SK-N-SH (cell line): ENCODE measurements at regions not wholly inside any gene's neighbourhood (a gene's known extent, or its start where the extent isn't known, plus 50 kb on each side); places are given as distances from the start of the nearest gene placed in this dataset.

Source experiments
- CTCF ChIA-PET: fragments of 300-600, 350-600 bp; formaldehyde crosslinking; extraction: SDS; loops from one replicate; lab custom pipeline; 2021; lab: Yijun Ruan, JAX
- POLR2A ChIA-PET: fragments of 350-600 bp; sonication (Branson Sonifier 250); formaldehyde crosslinking; extraction: SDS; loops from one replicate; lab custom pipeline; 2020; ENCODE audit warnings: antibody characterized with exemption, inconsistent platforms; lab: Yijun Ruan, JAX
- DNase-seq: peaks from one replicate; pipeline ENCODE4 v3.0.0; 2012
- H2AFZ ChIP-seq: fragments of 200-600 bp; sonication (generic); 2 replicates; pipeline ENCODE4 v1.8.1; 2016; ENCODE audit warnings: antibody characterized with exemption, mild to moderate bottlenecking, low read depth
- H3F3A ChIP-seq: fragments of 200-600 bp; sonication (generic); replicated peaks from 2 replicates; pipeline ENCODE3; 2016; ENCODE audit warnings: antibody characterized with exemption, mild to moderate bottlenecking; ENCODE audit not compliant: insufficient read depth
- H3K27ac ChIP-seq, 2 experiments: fragments of 200-500 bp in 1 of 2; fragments of 200-600 bp in 1 of 2; sonication (Bioruptor generic) in 1 of 2; sonication (generic), shearing (Covaris generic) in 1 of 2; 2 replicates each; pipeline versions ENCODE4 v1.5.1 to v1.6.1; 2014 to 2016; ENCODE audit warnings: low read depth in 2 of 2, inconsistent platforms in 1 of 2, low read length in 1 of 2, mild to moderate bottlenecking in 1 of 2, mixed read lengths in 1 of 2
- H3K27me3 ChIP-seq: fragments of 200-600 bp; sonication (generic), shearing (Covaris generic); 2 replicates; pipeline ENCODE4 v1.6.1; 2016; ENCODE audit warnings: mixed run types; ENCODE audit not compliant: insufficient read depth
- H3K36me3 ChIP-seq, 2 experiments: fragments of 200-500 bp in 1 of 2; fragments of 200-600 bp in 1 of 2; sonication (Bioruptor generic) in 1 of 2; sonication (generic) in 1 of 2; replicated peaks in 1 of 2; 2 replicates each; pipeline versions ENCODE3 to v1.5.1; 2014 to 2016; ENCODE audit warnings: low read length in 1 of 2, mild to moderate bottlenecking in 1 of 2; ENCODE audit not compliant: insufficient read depth in 2 of 2, control insufficient read depth in 1 of 2
- H3K4me1 ChIP-seq, 2 experiments: fragments of 200-500 bp in 1 of 2; fragments of 200-600 bp in 1 of 2; sonication (Bioruptor generic) in 1 of 2; sonication (generic), shearing (Covaris generic) in 1 of 2; 2 replicates each; pipeline versions ENCODE4 v1.5.1 to v1.6.1; 2014 to 2016; ENCODE audit warnings: low read depth in 1 of 2, low read length in 1 of 2, mixed run types in 1 of 2; ENCODE audit not compliant: insufficient read depth in 2 of 2, control insufficient read depth in 1 of 2
- H3K4me2 ChIP-seq: fragments of 200-600 bp; sonication (generic), shearing (Covaris generic); 2 replicates; pipeline ENCODE4 v1.6.1; 2017; ENCODE audit warnings: mixed run types
- H3K4me3 ChIP-seq, 2 experiments: fragments of 200-500 bp in 1 of 2; fragments of 200-600 bp in 1 of 2; sonication (Bioruptor generic) in 1 of 2; sonication (generic), shearing (Covaris generic) in 1 of 2; 2 replicates each; pipeline versions ENCODE4 v1.5.1 to v1.8.1; 2014 to 2016; ENCODE audit warnings: low read depth in 2 of 2, inconsistent platforms in 1 of 2, low read length in 1 of 2, mild to moderate bottlenecking in 1 of 2, mixed read lengths in 1 of 2, moderate library complexity in 1 of 2
- H3K79me2 ChIP-seq: fragments of 200-600 bp; sonication (generic); 2 replicates; pipeline ENCODE4 v1.8.1; 2017; ENCODE audit warnings: mild to moderate bottlenecking; ENCODE audit not compliant: insufficient read depth
- H3K9ac ChIP-seq: fragments of 200-600 bp; sonication (generic); 2 replicates; pipeline ENCODE4 v1.6.1; 2017; ENCODE audit warnings: mixed run types
- H3K9me2 ChIP-seq: fragments of 200-600 bp; sonication (generic); 2 replicates; pipeline ENCODE4 v1.6.1; 2017; ENCODE audit warnings: mixed run types
- H3K9me3 ChIP-seq: fragments of 200-600 bp; sonication (generic); 2 replicates; pipeline ENCODE4 v1.6.1; 2017; ENCODE audit warnings: mixed run types, mild to moderate bottlenecking, moderate library complexity
- H4K20me1 ChIP-seq: fragments of 200-600 bp; sonication (generic); 2 replicates; pipeline ENCODE4 v1.6.1; 2017; ENCODE audit warnings: mild to moderate bottlenecking, mixed run types; ENCODE audit not compliant: insufficient read depth
- FOSL2 ChIP-seq: IDR thresholded peaks from 2 replicates; pipeline ENCODE4 v1.4.0; 2012; ENCODE audit warnings: low read depth, mild to moderate bottlenecking, moderate library complexity, borderline replicate concordance
- FOXJ3 ChIP-seq: sonication (generic); formaldehyde crosslinking; IDR thresholded peaks from 2 replicates; pipeline ENCODE4 v1.5.1; 2020; ENCODE audit warnings: mild to moderate bottlenecking, missing genetic modification reagents
- FOXM1 ChIP-seq: IDR thresholded peaks from 2 replicates; pipeline ENCODE4 v1.4.0; 2012; ENCODE audit warnings: low read depth, mild to moderate bottlenecking
- GATA2 ChIP-seq: sonication (generic); formaldehyde crosslinking; IDR thresholded peaks from 2 replicates; pipeline ENCODE4 v1.5.0; 2020; ENCODE audit warnings: mild to moderate bottlenecking, missing genetic modification reagents
- JUND ChIP-seq: IDR thresholded peaks from 2 replicates; pipeline ENCODE4 v1.4.0; 2012
- MAX ChIP-seq: IDR thresholded peaks from 2 replicates; pipeline ENCODE4 v1.4.0; 2012; ENCODE audit warnings: low read depth
- MEF2A ChIP-seq: IDR thresholded peaks from 2 replicates; pipeline ENCODE4 v1.4.0; 2012; ENCODE audit warnings: low read depth, borderline replicate concordance
- PBX3 ChIP-seq: IDR thresholded peaks from 2 replicates; pipeline ENCODE4; 2012
- RXRA ChIP-seq: IDR thresholded peaks from 2 replicates; pipeline ENCODE4 v1.4.0; 2012; ENCODE audit warnings: low read depth, mild to moderate bottlenecking, borderline replicate concordance
- YY1 ChIP-seq: IDR thresholded peaks from 2 replicates; pipeline ENCODE4 v1.4.0; 2012; ENCODE audit warnings: low read depth, mild to moderate bottlenecking
- WGBS: methylation state at CpG from one replicate; pipeline ENCODE4 v1.1.6; 2017; ENCODE audit warnings: low lambda C conversion rate; 5-methylcytosine and 5-hydroxymethylcytosine counted together
- TF ChIP-seq, protein P1 (sequence below): IDR thresholded peaks from 2 replicates; pipeline ENCODE4 v1.4.0; 2012; ENCODE audit warnings: low read depth, borderline replicate concordance
- TF ChIP-seq, protein P2 (sequence below): fragments of 200-600 bp; sonication (generic); IDR thresholded peaks from 2 replicates; pipeline ENCODE4 v1.6.1; 2017; ENCODE audit warnings: antibody characterized with exemption, mild to moderate bottlenecking, moderate library complexity
- TF ChIP-seq, protein P3 (sequence below): fragments of 150-350 bp; IDR thresholded peaks from 2 replicates; pipeline ENCODE4 v1.6.1; 2017; ENCODE audit warnings: antibody characterized with exemption, low read length, low read depth, borderline replicate concordance

DNA sequence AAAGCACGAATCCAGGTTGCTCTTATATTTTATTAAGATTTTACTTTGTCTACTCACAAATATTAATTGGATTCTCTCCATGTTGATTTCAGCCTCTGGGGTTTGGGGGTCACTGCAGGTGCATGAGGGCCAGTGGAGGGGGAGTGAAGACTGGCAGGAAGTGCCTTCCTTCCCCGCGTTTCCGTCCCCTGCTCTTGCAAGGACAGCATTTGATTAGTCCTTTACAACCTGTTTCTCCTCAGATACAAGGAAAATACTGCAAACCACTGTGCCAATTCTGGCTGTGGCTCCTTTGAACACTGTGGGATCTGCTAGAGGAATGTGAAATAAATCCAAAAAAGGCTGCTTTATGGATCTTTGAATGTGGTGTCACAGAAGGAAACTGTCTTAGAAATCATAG lies 291.8 kb downstream of the ETNK1 start:
- no peak overlapping the region for H3K9ac ChIP-seq
- no peaks in the 10 kb centered on the region for H3K79me2 ChIP-seq
- CTCF ChIA-PET: no interaction called here
- whole genome bisulfite sequencing: 34% methylated on average over 4 of the region's 4 CpGs
- no peaks in the 10 kb centered on the region for H3K9me2 ChIP-seq
- H3K36me3 ChIP-seq: no peaks in the 10 kb centered on the region
- H3K4me3 ChIP-seq: no peak overlapping the region
- H3K4me2 ChIP-seq: no peak overlapping the region
- DNase-seq: no peak
- no peaks in the 10 kb centered on the region for H3K9me3 ChIP-seq
- H2AFZ ChIP-seq: no peak overlapping the region
- H3K4me1 ChIP-seq: no peaks in the 10 kb centered on the region
- no peaks in the 10 kb centered on the region for H4K20me1 ChIP-seq
- no peaks in the 10 kb centered on the region for H3F3A ChIP-seq
- H3K27ac ChIP-seq: no peak overlapping the region
- POLR2A ChIA-PET: no interaction called here
- no peak for TF ChIP-seq GATA2 (CRISPR knock-in tag)
- TF ChIP-seq, protein P1, sequence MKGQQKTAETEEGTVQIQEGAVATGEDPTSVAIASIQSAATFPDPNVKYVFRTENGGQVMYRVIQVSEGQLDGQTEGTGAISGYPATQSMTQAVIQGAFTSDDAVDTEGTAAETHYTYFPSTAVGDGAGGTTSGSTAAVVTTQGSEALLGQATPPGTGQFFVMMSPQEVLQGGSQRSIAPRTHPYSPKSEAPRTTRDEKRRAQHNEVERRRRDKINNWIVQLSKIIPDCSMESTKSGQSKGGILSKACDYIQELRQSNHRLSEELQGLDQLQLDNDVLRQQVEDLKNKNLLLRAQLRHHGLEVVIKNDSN: no peak
- TF ChIP-seq RXRA: no peak
- TF ChIP-seq FOXM1: no peak
- no peak for TF ChIP-seq FOXJ3 (CRISPR knock-in tag)
- TF ChIP-seq JUND: no peak
- TF ChIP-seq PBX3: no peak
- TF ChIP-seq FOSL2: no peak
- TF ChIP-seq YY1: no peak
- TF ChIP-seq, protein P2, sequence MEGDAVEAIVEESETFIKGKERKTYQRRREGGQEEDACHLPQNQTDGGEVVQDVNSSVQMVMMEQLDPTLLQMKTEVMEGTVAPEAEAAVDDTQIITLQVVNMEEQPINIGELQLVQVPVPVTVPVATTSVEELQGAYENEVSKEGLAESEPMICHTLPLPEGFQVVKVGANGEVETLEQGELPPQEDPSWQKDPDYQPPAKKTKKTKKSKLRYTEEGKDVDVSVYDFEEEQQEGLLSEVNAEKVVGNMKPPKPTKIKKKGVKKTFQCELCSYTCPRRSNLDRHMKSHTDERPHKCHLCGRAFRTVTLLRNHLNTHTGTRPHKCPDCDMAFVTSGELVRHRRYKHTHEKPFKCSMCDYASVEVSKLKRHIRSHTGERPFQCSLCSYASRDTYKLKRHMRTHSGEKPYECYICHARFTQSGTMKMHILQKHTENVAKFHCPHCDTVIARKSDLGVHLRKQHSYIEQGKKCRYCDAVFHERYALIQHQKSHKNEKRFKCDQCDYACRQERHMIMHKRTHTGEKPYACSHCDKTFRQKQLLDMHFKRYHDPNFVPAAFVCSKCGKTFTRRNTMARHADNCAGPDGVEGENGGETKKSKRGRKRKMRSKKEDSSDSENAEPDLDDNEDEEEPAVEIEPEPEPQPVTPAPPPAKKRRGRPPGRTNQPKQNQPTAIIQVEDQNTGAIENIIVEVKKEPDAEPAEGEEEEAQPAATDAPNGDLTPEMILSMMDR: no peak
- no peaks in the 10 kb centered on the region; the same call in 1 of the 2 replicates for H3K27me3 ChIP-seq

GRCh38 chr12:22919883-22920282 lies 294.9 kb downstream of the ETNK1 start:
- H3K4me3 ChIP-seq: no peak overlapping the region
- H3K9ac ChIP-seq: no peak overlapping the region
- H3K4me2 ChIP-seq: no peak overlapping the region
- no peaks in the 10 kb centered on the region for H3K79me2 ChIP-seq
- no peaks in the 10 kb centered on the region for H3K4me1 ChIP-seq
- H3K36me3 ChIP-seq: no peaks in the 10 kb centered on the region
- no peak overlapping the region for H2AFZ ChIP-seq
- no peaks in the 10 kb centered on the region for H3F3A ChIP-seq
- TF ChIP-seq MEF2A: no peak
- no peak for TF ChIP-seq MAX
- no peak for TF ChIP-seq FOXM1
- TF ChIP-seq, protein P3, sequence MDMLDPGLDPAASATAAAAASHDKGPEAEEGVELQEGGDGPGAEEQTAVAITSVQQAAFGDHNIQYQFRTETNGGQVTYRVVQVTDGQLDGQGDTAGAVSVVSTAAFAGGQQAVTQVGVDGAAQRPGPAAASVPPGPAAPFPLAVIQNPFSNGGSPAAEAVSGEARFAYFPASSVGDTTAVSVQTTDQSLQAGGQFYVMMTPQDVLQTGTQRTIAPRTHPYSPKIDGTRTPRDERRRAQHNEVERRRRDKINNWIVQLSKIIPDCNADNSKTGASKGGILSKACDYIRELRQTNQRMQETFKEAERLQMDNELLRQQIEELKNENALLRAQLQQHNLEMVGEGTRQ: no peak
- TF ChIP-seq, protein P1: no peak
- POLR2A ChIA-PET: no interaction called here
- no peaks in the 10 kb centered on the region for H3K9me2 ChIP-seq
- no peak for DNase-seq
- no peaks in the 10 kb centered on the region for H3K27me3 ChIP-seq
- CTCF ChIA-PET: no interaction called here
- no peak overlapping the region for H3K27ac ChIP-seq
- 57% methylated on average over 3 of the region's 3 CpGs for WGBS
- no peaks in the 10 kb centered on the region for H3K9me3 ChIP-seq
- H4K20me1 ChIP-seq: no peaks in the 10 kb centered on the region
